Testis (tissue), 2 donors: ENCODE measurements at regions not wholly inside any gene's neighbourhood (a gene's known extent, or its start where the extent isn't known, plus 50 kb on each side); places are given as distances from the start of the nearest gene placed in this dataset.

Experiments
- DNase-seq: peaks from one replicate; pipeline ENCODE4 v3.0.0-alpha.2; 2019
- H3K27ac ChIP-seq, 2 donors: fragments of 200-600 bp; sonication (generic); one replicate each; pipeline ENCODE4 v1.5.1; 2019
- H3K27me3 ChIP-seq: fragments of 200-600 bp; sonication (generic); one replicate; pipeline ENCODE4 v1.5.1; 2019
- H3K36me3 ChIP-seq: fragments of 200-600 bp; sonication (generic); one replicate; pipeline ENCODE4 v1.5.1; 2017; ENCODE audit warnings: low read depth; ENCODE audit errors: missing control alignments
- H3K4me1 ChIP-seq: fragments of 200-600 bp; sonication (generic); one replicate; pipeline ENCODE4 v1.5.1; 2019
- H3K4me3 ChIP-seq, 2 donors: fragments of 200-600 bp; sonication (generic); one replicate each; pipeline ENCODE4 v1.5.1; 2017 to 2019
- H3K9me3 ChIP-seq: fragments of 200-600 bp; sonication (generic); one replicate; pipeline ENCODE4 v1.5.1; 2017
- CTCF ChIP-seq, 3 experiments: fragments of 450-650 bp in 2 of 3; fragments of 200-600 bp in 1 of 3; sonication (generic) in 1 of 3; IDR thresholded peaks; one replicate each; pipeline ENCODE4 v1.5.1; 2016 to 2019; ENCODE audit warnings: antibody characterized with exemption in 3 of 3, mild to moderate bottlenecking in 2 of 3, moderate library complexity in 1 of 3
- POLR2A ChIP-seq: fragments of 450-650 bp; IDR thresholded peaks from one replicate; pipeline ENCODE4 v1.6.1; 2017; ENCODE audit warnings: antibody characterized with exemption, mild to moderate bottlenecking, moderate library complexity
- WGBS, 2 donors: methylation state at CpG; one replicate each; pipeline ENCODE4 v1.1.5; 2018; 5-methylcytosine and 5-hydroxymethylcytosine counted together
- intact Hi-C: fragments of 100-400 bp; cut with DNase I; formaldehyde crosslinking; loops from one replicate; pipeline ENCODE4 v1.15.1; 2023; ENCODE audit warnings: low total_unique reads

GRCh38 chr14:42028607-42029006 lies 421.9 kb downstream of the LRFN5 start:
- 38 to 67% methylated on average over 2 of the region's 2 CpGs for WGBS, 2 donors
- TF ChIP-seq POLR2A, result no peak
- no peak for TF ChIP-seq CTCF (IDR thresholded peaks at IDR 0.05)
- no peak overlapping the region for H3K27ac ChIP-seq
- no peak overlapping the region for H3K4me3 ChIP-seq
- no peaks in the 10 kb centered on the region for H3K4me1 ChIP-seq
- no peaks in the 10 kb centered on the region for H3K36me3 ChIP-seq
- DNase-seq, result no peak
- H3K9me3 ChIP-seq, result no peaks in the 10 kb centered on the region
- intact Hi-C loops, result no loop called here
- H3K27me3 ChIP-seq, result no peaks in the 10 kb centered on the region

- intact Hi-C loops, result no loop called here
- DNase-seq, result no peak
Measured at GRCh38 chr14:42027271-42027670, 420.6 kb downstream of the LRFN5 start.

DNA sequence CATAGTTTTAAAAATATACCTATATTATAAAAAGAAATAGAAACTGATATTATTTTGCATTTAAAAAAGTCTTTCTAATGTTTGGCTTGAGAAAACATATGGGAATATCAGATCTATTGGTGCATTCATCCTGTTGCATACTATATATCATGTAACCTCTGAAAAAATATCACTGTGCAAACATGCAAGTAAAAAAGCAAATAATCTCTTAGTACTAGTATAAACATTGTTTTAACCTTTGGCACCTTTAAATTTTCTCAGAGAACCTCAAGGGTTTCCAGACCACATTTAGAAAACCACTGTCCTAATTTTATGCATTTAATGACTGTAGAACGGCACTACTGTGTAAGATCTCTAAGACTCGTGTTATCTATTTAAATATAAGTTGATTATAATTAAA lies 416.8 kb downstream of the LRFN5 start:
- H3K9me3 ChIP-seq, result no peaks in the 10 kb centered on the region
- H3K4me1 ChIP-seq, result no peaks in the 10 kb centered on the region
- no peaks in the 10 kb centered on the region for H3K27me3 ChIP-seq
- intact Hi-C loops, result no loop called here
- WGBS, 2 donors, result 47 to 55% methylated on average over 2 of the region's 2 CpGs
- no peak for TF ChIP-seq CTCF (IDR thresholded peaks at IDR 0.05)
- TF ChIP-seq POLR2A, result no peak
- H3K36me3 ChIP-seq, result no peaks in the 10 kb centered on the region
- no peak overlapping the region for H3K27ac ChIP-seq
- no peak overlapping the region for H3K4me3 ChIP-seq
- no peak for DNase-seq

More at GRCh38 chr14:42027271-42027670, 420.6 kb downstream of the LRFN5 start:
- Histone ChIP-seq H3K27me3 (no peaks in the 10 kb centered on the region), H3K36me3 (no peaks in the 10 kb centered on the region), H3K9me3 (no peaks in the 10 kb centered on the region), H3K27ac (no peak overlapping the region), H3K4me1 (no peaks in the 10 kb centered on the region), H3K4me3 (no peak overlapping the region)
- 75 to 91% methylated on average over 3 of the region's 3 CpGs for WGBS, 2 donors
- TF ChIP-seq POLR2A (no peak), CTCF (IDR thresholded peaks at IDR 0.05) (no peak)

- Histone ChIP-seq H3K4me3 (no peak overlapping the region), H3K36me3 (no peaks in the 10 kb centered on the region), H3K27me3 (no peaks in the 10 kb centered on the region), H3K9me3 (no peaks in the 10 kb centered on the region), H3K4me1 (no peaks in the 10 kb centered on the region), H3K27ac (no peak overlapping the region)
- WGBS, 2 donors, result 88 to 96% methylated on average over 3 of the region's 3 CpGs
- TF ChIP-seq POLR2A (no peak), CTCF (IDR thresholded peaks at IDR 0.05) (no peak)
- intact Hi-C loops, result no loop called here
- DNase-seq, result no peak
Measured at GRCh38 chr14:42014301-42014700, 407.6 kb downstream of the LRFN5 start.

- intact Hi-C loops, result no loop called here
Measured at GRCh38 chr14:42013559-42013958, 406.9 kb downstream of the LRFN5 start.

More at GRCh38 chr14:42013559-42013958, 406.9 kb downstream of the LRFN5 start:
- Histone ChIP-seq H3K27ac (no peak overlapping the region), H3K27me3 (no peaks in the 10 kb centered on the region), H3K36me3 (no peaks in the 10 kb centered on the region), H3K9me3 (no peaks in the 10 kb centered on the region), H3K4me3 (no peak overlapping the region), H3K4me1 (no peaks in the 10 kb centered on the region)
- TF ChIP-seq POLR2A (no peak), CTCF (IDR thresholded peaks at IDR 0.05) (no peak)
- DNase-seq, result no peak
- WGBS, 2 donors, result 86 to 93% methylated on average over 2 of the region's 2 CpGs
